HG03108 (cell line): ENCODE measurements at regions not wholly inside any gene's neighbourhood (a gene's known extent, or its start where the extent isn't known, plus 50 kb on each side); places are given as distances from the start of the nearest gene placed in this dataset.

Source experiments
- ATAC-seq: cut with Tn5 transposase; IDR thresholded peaks from one replicate; pipeline ENCODE4 v1.9.1; 2021; ENCODE audit warnings: moderate library complexity; ENCODE audit not compliant: unreplicated experiment

- no peak for ATAC-seq
Measured at GRCh38 chr4:168037676-168038075, 54.7 kb upstream of the ANXA10 start.

- ATAC-seq = no peak
Measured at GRCh38 chr4:168039593-168039992, 52.7 kb upstream of the ANXA10 start.
